ENCODE measurements at regions not wholly inside any gene's neighbourhood (a gene's known extent, or its start where the extent isn't known, plus 50 kb on each side); places are given as distances from the start of the nearest gene placed in this dataset.

- no peak for DNase-seq (ENCODE audit: low read depth in 4 of 6, low spot score in 6 of 6)
- Histone ChIP-seq H3K9me3 (ENCODE audit: control insufficient read depth, insufficient read depth, low read length) (no peaks in the 10 kb centered on the region), H3K27ac (ENCODE audit: low read depth, low read length) (no peak overlapping the region), H3K4me3 (ENCODE audit: low read depth, low read length) (no peak overlapping the region), H3K27me3 (ENCODE audit: control insufficient read depth, insufficient read depth, low read length) (no peaks in the 10 kb centered on the region), H3K36me3 (ENCODE audit: control insufficient read depth, insufficient read depth, low read length) (no peaks in the 10 kb centered on the region), H3K4me1 (ENCODE audit: control insufficient read depth, insufficient read depth, low read length) (peaks cover 5% of the 10 kb centered on the region)
- no CpG with 5 or more reads among the region's 1 CpG for WGBS (ENCODE audit: insufficient coverage)
These were observed 185.2 kb downstream of the KLF12 start for GRCh38 chr13:73948848-73949529.

GRCh38 chr13:73945871-73946270 lies 188.3 kb downstream of the KLF12 start:
- DNase-seq (ENCODE audit: low read depth in 4 of 6, low spot score in 6 of 6) = peak; percentile 22 to 83 (median 38)
- peak overlapping the region; percentile 40 for H3K27ac ChIP-seq (ENCODE audit: low read depth, low read length)
- H3K36me3 ChIP-seq (ENCODE audit: control insufficient read depth, insufficient read depth, low read length) = no peaks in the 10 kb centered on the region
- H3K9me3 ChIP-seq (ENCODE audit: control insufficient read depth, insufficient read depth, low read length) = no peaks in the 10 kb centered on the region
- H3K4me1 ChIP-seq (ENCODE audit: control insufficient read depth, insufficient read depth, low read length) = peaks cover 5% of the 10 kb centered on the region
- 6% methylated on average over 4 of the region's 5 CpGs for WGBS (ENCODE audit: insufficient coverage)
- no peak overlapping the region for H3K4me3 ChIP-seq (ENCODE audit: low read depth, low read length)
- H3K27me3 ChIP-seq (ENCODE audit: control insufficient read depth, insufficient read depth, low read length) = no peaks in the 10 kb centered on the region

GRCh38 chr13:73945382-73945781 lies 188.8 kb downstream of the KLF12 start:
- Histone ChIP-seq H3K27me3 (ENCODE audit: control insufficient read depth, insufficient read depth, low read length) (no peaks in the 10 kb centered on the region), H3K4me1 (ENCODE audit: control insufficient read depth, insufficient read depth, low read length) (peaks cover 5% of the 10 kb centered on the region), H3K36me3 (ENCODE audit: control insufficient read depth, insufficient read depth, low read length) (no peaks in the 10 kb centered on the region), H3K4me3 (ENCODE audit: low read depth, low read length) (no peak overlapping the region), H3K9me3 (ENCODE audit: control insufficient read depth, insufficient read depth, low read length) (no peaks in the 10 kb centered on the region), H3K27ac (ENCODE audit: low read depth, low read length) (peak overlapping the region; percentile 40)
- no peak for DNase-seq (ENCODE audit: low read depth in 4 of 6, low spot score in 6 of 6)
- WGBS (ENCODE audit: insufficient coverage) = no CpG with 5 or more reads among the region's 3 CpGs

GRCh38 chr13:73943965-73944233 lies 190.3 kb downstream of the KLF12 start:
- Histone ChIP-seq H3K4me3 (ENCODE audit: low read depth, low read length) (no peak overlapping the region), H3K27ac (ENCODE audit: low read depth, low read length) (no peak overlapping the region), H3K4me1 (ENCODE audit: control insufficient read depth, insufficient read depth, low read length) (peaks cover 5% of the 10 kb centered on the region), H3K36me3 (ENCODE audit: control insufficient read depth, insufficient read depth, low read length) (no peaks in the 10 kb centered on the region), H3K27me3 (ENCODE audit: control insufficient read depth, insufficient read depth, low read length) (no peaks in the 10 kb centered on the region), H3K9me3 (ENCODE audit: control insufficient read depth, insufficient read depth, low read length) (no peaks in the 10 kb centered on the region)
- WGBS (ENCODE audit: insufficient coverage) = no CpG with 5 or more reads among the region's 1 CpG
- DNase-seq (ENCODE audit: low read depth in 4 of 6, low spot score in 6 of 6) = no peak

- WGBS (ENCODE audit: insufficient coverage) = 100% methylated on average over 1 of the region's 4 CpGs
- Histone ChIP-seq H3K36me3 (ENCODE audit: control insufficient read depth, insufficient read depth, low read length) (no peaks in the 10 kb centered on the region), H3K4me1 (ENCODE audit: control insufficient read depth, insufficient read depth, low read length) (peaks cover 5% of the 10 kb centered on the region), H3K4me3 (ENCODE audit: low read depth, low read length) (no peak overlapping the region), H3K9me3 (ENCODE audit: control insufficient read depth, insufficient read depth, low read length) (no peaks in the 10 kb centered on the region), H3K27me3 (ENCODE audit: control insufficient read depth, insufficient read depth, low read length) (no peaks in the 10 kb centered on the region), H3K27ac (ENCODE audit: low read depth, low read length) (no peak overlapping the region)
- DNase-seq (ENCODE audit: low read depth in 4 of 6, low spot score in 6 of 6) = no peak
These were observed 190.9 kb downstream of the KLF12 start for GRCh38 chr13:73943137-73943964.

- Histone ChIP-seq H3K27ac (ENCODE audit: low read depth, low read length) (no peak overlapping the region), H3K4me3 (ENCODE audit: low read depth, low read length) (no peak overlapping the region), H3K36me3 (ENCODE audit: control insufficient read depth, insufficient read depth, low read length) (no peaks in the 10 kb centered on the region), H3K4me1 (ENCODE audit: control insufficient read depth, insufficient read depth, low read length) (peaks cover 5% of the 10 kb centered on the region), H3K9me3 (ENCODE audit: control insufficient read depth, insufficient read depth, low read length) (no peaks in the 10 kb centered on the region), H3K27me3 (ENCODE audit: control insufficient read depth, insufficient read depth, low read length) (no peaks in the 10 kb centered on the region)
- no peak for DNase-seq (ENCODE audit: low read depth in 4 of 6, low spot score in 6 of 6)
- WGBS (ENCODE audit: insufficient coverage) = no CpG with 5 or more reads among the region's 1 CpG
These were observed 192.5 kb downstream of the KLF12 start for GRCh38 chr13:73941752-73942151.

GRCh38 chr13:73940098-73940497 lies 194.1 kb downstream of the KLF12 start:
- peak in 1 of 6 donors; percentile 58 for DNase-seq (ENCODE audit: low read depth in 4 of 6, low spot score in 6 of 6)
- H3K27me3 ChIP-seq (ENCODE audit: control insufficient read depth, insufficient read depth, low read length) = no peaks in the 10 kb centered on the region
- H3K27ac ChIP-seq (ENCODE audit: low read depth, low read length) = no peak overlapping the region
- no peak overlapping the region for H3K4me3 ChIP-seq (ENCODE audit: low read depth, low read length)
- H3K4me1 ChIP-seq (ENCODE audit: control insufficient read depth, insufficient read depth, low read length) = no peaks in the 10 kb centered on the region
- H3K36me3 ChIP-seq (ENCODE audit: control insufficient read depth, insufficient read depth, low read length) = no peaks in the 10 kb centered on the region
- WGBS (ENCODE audit: insufficient coverage) = 64% methylated on average over 5 of the region's 7 CpGs
- H3K9me3 ChIP-seq (ENCODE audit: control insufficient read depth, insufficient read depth, low read length) = no peaks in the 10 kb centered on the region

- Histone ChIP-seq H3K36me3 (ENCODE audit: control insufficient read depth, insufficient read depth, low read length) (no peaks in the 10 kb centered on the region), H3K9me3 (ENCODE audit: control insufficient read depth, insufficient read depth, low read length) (no peaks in the 10 kb centered on the region), H3K27me3 (ENCODE audit: control insufficient read depth, insufficient read depth, low read length) (no peaks in the 10 kb centered on the region), H3K4me3 (ENCODE audit: low read depth, low read length) (no peak overlapping the region), H3K4me1 (ENCODE audit: control insufficient read depth, insufficient read depth, low read length) (no peaks in the 10 kb centered on the region), H3K27ac (ENCODE audit: low read depth, low read length) (no peak overlapping the region)
- no CpG with 5 or more reads among the region's 1 CpG for WGBS (ENCODE audit: insufficient coverage)
- no peak for DNase-seq (ENCODE audit: low read depth in 4 of 6, low spot score in 6 of 6)
These were observed 194.6 kb downstream of the KLF12 start for GRCh38 chr13:73939603-73940002.

GRCh38 chr13:73939071-73939380 lies 195.2 kb downstream of the KLF12 start:
- H3K9me3 ChIP-seq (ENCODE audit: control insufficient read depth, insufficient read depth, low read length) = no peaks in the 10 kb centered on the region
- no peak overlapping the region for H3K27ac ChIP-seq (ENCODE audit: low read depth, low read length)
- H3K4me3 ChIP-seq (ENCODE audit: low read depth, low read length) = no peak overlapping the region
- no peaks in the 10 kb centered on the region for H3K4me1 ChIP-seq (ENCODE audit: control insufficient read depth, insufficient read depth, low read length)
- no peaks in the 10 kb centered on the region for H3K36me3 ChIP-seq (ENCODE audit: control insufficient read depth, insufficient read depth, low read length)
- WGBS (ENCODE audit: insufficient coverage) = 100% methylated on average over 1 of the region's 3 CpGs
- no peak for DNase-seq (ENCODE audit: low read depth in 4 of 6, low spot score in 6 of 6)
- no peaks in the 10 kb centered on the region for H3K27me3 ChIP-seq (ENCODE audit: control insufficient read depth, insufficient read depth, low read length)

All from spinal cord (tissue), 9 donors.